HepG2 (cell line): ENCODE measurements at regions not wholly inside any gene's neighbourhood (a gene's known extent, or its start where the extent isn't known, plus 50 kb on each side); places are given as distances from the start of the nearest gene placed in this dataset.

ENCODE experiments used
- FOXA1 ChIP-seq, 2 experiments: fragments of 450-650 bp in 1 of 2; sonication (generic) in 1 of 2; formaldehyde crosslinking in 1 of 2; IDR thresholded peaks; 2 replicates each; pipeline versions ENCODE4 v1.4.0 to v1.6.1; 2016 to 2020; ENCODE audit warnings: missing genetic modification reagents in 1 of 2
- GABPA ChIP-seq, 2 experiments: IDR thresholded peaks; 2 replicates each; pipeline ENCODE4 v1.6.1; 2011 to 2016; ENCODE audit warnings: low read depth in 2 of 2, low read length in 1 of 2, missing biosample characterization in 1 of 2, missing genetic modification characterization in 1 of 2
- GATA4 ChIP-seq: sonication (generic); IDR thresholded peaks from 2 replicates; pipeline ENCODE4 v1.6.1; 2016; ENCODE audit warnings: antibody characterized with exemption, low read depth, borderline replicate concordance
- SMAD9 ChIP-seq: sonication (generic); formaldehyde crosslinking; IDR thresholded peaks from 2 replicates; pipeline ENCODE4 v1.5.1; 2020; ENCODE audit warnings: mild to moderate bottlenecking, missing genetic modification reagents
- ZNF83 ChIP-seq: sonication (generic); formaldehyde crosslinking; IDR thresholded peaks from 2 replicates; pipeline ENCODE4 v1.4.0; 2020; ENCODE audit warnings: missing genetic modification reagents, mild to moderate bottlenecking, borderline replicate concordance
- ZNF879 ChIP-seq: sonication (generic); formaldehyde crosslinking; IDR thresholded peaks from 2 replicates; pipeline ENCODE4 v1.8.1; 2023; ENCODE audit warnings: missing genetic modification reagents
- TF ChIP-seq, protein P1 (sequence below): sonication (generic); formaldehyde crosslinking; IDR thresholded peaks from 2 replicates; pipeline ENCODE4 v1.5.0; 2020; ENCODE audit warnings: missing genetic modification reagents, mild to moderate bottlenecking, borderline replicate concordance
- TF ChIP-seq, protein P2 (sequence below): sonication (generic); formaldehyde crosslinking; IDR thresholded peaks from 2 replicates; pipeline ENCODE4 v1.5.1; 2020; ENCODE audit warnings: mild to moderate bottlenecking, missing genetic modification reagents, moderate library complexity
- TF ChIP-seq, protein P3 (sequence below): IDR thresholded peaks from 2 replicates; pipeline ENCODE4 v1.6.1; 2016
- TF ChIP-seq, protein P4 (sequence below): sonication (generic); formaldehyde crosslinking; IDR thresholded peaks from 2 replicates; pipeline ENCODE4 v1.8.1; 2022; ENCODE audit warnings: mild to moderate bottlenecking, missing genetic modification reagents

DNA sequence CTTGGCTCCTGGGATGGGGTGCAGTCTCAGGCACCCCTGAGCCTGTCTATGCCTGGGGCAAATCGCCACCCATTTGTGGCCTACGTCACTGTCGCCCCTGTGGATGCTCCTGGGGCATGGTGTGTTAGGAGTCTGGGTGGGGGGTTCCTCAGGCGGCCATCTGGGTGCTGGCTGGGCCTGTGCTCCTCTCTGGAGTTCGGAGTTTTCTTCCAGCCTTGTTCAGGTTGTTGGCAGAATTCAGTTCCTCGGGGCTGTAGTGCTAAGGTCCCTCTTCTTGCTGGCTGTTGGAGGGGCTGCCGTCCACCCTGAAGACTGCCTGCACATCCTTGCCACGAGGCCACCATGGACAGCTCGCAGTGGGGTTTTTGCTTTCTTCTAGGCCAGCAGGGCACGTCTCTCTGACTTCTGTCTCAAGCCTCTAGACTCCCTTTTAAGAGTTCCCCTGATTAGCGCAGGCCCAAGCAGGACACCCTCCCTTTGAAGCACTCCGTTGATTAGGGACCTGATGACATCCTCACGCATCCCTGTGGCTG, 86.7 kb upstream of the C1orf174 start (continued):
- TF ChIP-seq, protein P1, sequence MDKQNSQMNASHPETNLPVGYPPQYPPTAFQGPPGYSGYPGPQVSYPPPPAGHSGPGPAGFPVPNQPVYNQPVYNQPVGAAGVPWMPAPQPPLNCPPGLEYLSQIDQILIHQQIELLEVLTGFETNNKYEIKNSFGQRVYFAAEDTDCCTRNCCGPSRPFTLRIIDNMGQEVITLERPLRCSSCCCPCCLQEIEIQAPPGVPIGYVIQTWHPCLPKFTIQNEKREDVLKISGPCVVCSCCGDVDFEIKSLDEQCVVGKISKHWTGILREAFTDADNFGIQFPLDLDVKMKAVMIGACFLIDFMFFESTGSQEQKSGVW, result no peak
- TF ChIP-seq SMAD9 (CRISPR knock-in tag) (no peak), ZNF879 (CRISPR knock-in tag) (no peak), ZNF83 (CRISPR knock-in tag) (no peak), GATA4 (no peak), GABPA (IDR thresholded peaks at IDR 0.05; ENCODE audit: low read depth, low read length) (no peak), GABPA (CRISPR knock-in tag; IDR thresholded peaks at IDR 0.05; ENCODE audit: low read depth) (no peak), FOXA1 (IDR thresholded peaks at IDR 0.05) (no peak), FOXA1 (CRISPR knock-in tag; IDR thresholded peaks at IDR 0.05) (no peak)
- TF ChIP-seq, protein P2, sequence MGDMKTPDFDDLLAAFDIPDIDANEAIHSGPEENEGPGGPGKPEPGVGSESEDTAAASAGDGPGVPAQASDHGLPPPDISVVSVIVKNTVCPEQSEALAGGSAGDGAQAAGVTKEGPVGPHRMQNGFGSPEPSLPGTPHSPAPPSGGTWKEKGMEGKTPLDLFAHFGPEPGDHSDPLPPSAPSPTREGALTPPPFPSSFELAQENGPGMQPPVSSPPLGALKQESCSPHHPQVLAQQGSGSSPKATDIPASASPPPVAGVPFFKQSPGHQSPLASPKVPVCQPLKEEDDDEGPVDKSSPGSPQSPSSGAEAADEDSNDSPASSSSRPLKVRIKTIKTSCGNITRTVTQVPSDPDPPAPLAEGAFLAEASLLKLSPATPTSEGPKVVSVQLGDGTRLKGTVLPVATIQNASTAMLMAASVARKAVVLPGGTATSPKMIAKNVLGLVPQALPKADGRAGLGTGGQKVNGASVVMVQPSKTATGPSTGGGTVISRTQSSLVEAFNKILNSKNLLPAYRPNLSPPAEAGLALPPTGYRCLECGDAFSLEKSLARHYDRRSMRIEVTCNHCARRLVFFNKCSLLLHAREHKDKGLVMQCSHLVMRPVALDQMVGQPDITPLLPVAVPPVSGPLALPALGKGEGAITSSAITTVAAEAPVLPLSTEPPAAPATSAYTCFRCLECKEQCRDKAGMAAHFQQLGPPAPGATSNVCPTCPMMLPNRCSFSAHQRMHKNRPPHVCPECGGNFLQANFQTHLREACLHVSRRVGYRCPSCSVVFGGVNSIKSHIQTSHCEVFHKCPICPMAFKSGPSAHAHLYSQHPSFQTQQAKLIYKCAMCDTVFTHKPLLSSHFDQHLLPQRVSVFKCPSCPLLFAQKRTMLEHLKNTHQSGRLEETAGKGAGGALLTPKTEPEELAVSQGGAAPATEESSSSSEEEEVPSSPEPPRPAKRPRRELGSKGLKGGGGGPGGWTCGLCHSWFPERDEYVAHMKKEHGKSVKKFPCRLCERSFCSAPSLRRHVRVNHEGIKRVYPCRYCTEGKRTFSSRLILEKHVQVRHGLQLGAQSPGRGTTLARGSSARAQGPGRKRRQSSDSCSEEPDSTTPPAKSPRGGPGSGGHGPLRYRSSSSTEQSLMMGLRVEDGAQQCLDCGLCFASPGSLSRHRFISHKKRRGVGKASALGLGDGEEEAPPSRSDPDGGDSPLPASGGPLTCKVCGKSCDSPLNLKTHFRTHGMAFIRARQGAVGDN (CRISPR knock-in tag), result no peak
- TF ChIP-seq, protein P3, sequence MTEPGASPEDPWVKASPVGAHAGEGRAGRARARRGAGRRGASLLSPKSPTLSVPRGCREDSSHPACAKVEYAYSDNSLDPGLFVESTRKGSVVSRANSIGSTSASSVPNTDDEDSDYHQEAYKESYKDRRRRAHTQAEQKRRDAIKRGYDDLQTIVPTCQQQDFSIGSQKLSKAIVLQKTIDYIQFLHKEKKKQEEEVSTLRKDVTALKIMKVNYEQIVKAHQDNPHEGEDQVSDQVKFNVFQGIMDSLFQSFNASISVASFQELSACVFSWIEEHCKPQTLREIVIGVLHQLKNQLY (CRISPR knock-in tag), result no peak
- TF ChIP-seq, protein P4, sequence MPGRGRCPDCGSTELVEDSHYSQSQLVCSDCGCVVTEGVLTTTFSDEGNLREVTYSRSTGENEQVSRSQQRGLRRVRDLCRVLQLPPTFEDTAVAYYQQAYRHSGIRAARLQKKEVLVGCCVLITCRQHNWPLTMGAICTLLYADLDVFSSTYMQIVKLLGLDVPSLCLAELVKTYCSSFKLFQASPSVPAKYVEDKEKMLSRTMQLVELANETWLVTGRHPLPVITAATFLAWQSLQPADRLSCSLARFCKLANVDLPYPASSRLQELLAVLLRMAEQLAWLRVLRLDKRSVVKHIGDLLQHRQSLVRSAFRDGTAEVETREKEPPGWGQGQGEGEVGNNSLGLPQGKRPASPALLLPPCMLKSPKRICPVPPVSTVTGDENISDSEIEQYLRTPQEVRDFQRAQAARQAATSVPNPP (CRISPR knock-in tag), result no peak
- TF ChIP-seq, all 625 proteins: peak for 0
